K562 (cell line): ENCODE measurements at regions not wholly inside any gene's neighbourhood (a gene's known extent, or its start where the extent isn't known, plus 50 kb on each side); places are given as distances from the start of the nearest gene placed in this dataset.

Source experiments
- CEBPB ChIP-seq: fragments of 450-650 bp; IDR thresholded peaks from 2 replicates; pipeline ENCODE4 v1.6.1; 2016; ENCODE audit warnings: missing genetic modification characterization, missing compliant biosample characterization
- CEBPG ChIP-seq, 3 experiments: fragments of 200-800 bp in 1 of 3; sonication (Bioruptor generic) in 1 of 3; sonication (generic) in 1 of 3; formaldehyde crosslinking in 1 of 3; IDR thresholded peaks in 2 of 3; conservative IDR thresholded peaks in 1 of 3; 2 replicates each; pipeline versions ENCODE4 v1.6.1 to v1.8.0; 2016 to 2022; ENCODE audit warnings: missing compliant biosample characterization in 2 of 3, missing genetic modification characterization in 2 of 3, mild to moderate bottlenecking in 1 of 3, missing genetic modification reagents in 1 of 3
- CEBPZ ChIP-seq: fragments of 150-350 bp; IDR thresholded peaks from 2 replicates; pipeline ENCODE4 v1.6.1; 2014; ENCODE audit warnings: low read depth, mild to moderate bottlenecking, low read length, borderline replicate concordance
- CHD2 ChIP-seq: IDR thresholded peaks from 2 replicates; pipeline ENCODE4 v1.6.1; 2011; ENCODE audit warnings: low read depth, low read length
- ETV6 ChIP-seq, 3 experiments: fragments of 150-350 bp in 1 of 3; sonication (generic) in 1 of 3; formaldehyde crosslinking in 1 of 3; IDR thresholded peaks; 2 replicates each; pipeline versions ENCODE4 v1.6.1 to v1.8.0; 2014 to 2022; ENCODE audit warnings: borderline replicate concordance in 2 of 3, low read depth in 2 of 3, antibody characterized with exemption in 1 of 3, low read length in 1 of 3, mild to moderate bottlenecking in 1 of 3, missing genetic modification reagents in 1 of 3
- FOXM1 ChIP-seq, 2 experiments: fragments of 450-650 bp in 1 of 2; sonication (generic) in 1 of 2; formaldehyde crosslinking in 1 of 2; IDR thresholded peaks; 2 replicates each; pipeline versions ENCODE4 v1.6.1 to v1.9.0; 2017 to 2022; ENCODE audit warnings: low read depth in 2 of 2, mild to moderate bottlenecking in 2 of 2, missing genetic modification reagents in 1 of 2, moderate library complexity in 1 of 2
- NFIX ChIP-seq: fragments of 250-450 bp; sonication (Bioruptor Pico); IDR thresholded peaks from 2 replicates; pipeline ENCODE4 v1.4.0; 2020; ENCODE audit warnings: low read depth, mild to moderate bottlenecking, moderate library complexity
- SRSF1 ChIP-seq: fragments of 200-400 bp; formaldehyde crosslinking; IDR thresholded peaks from 2 replicates; pipeline ENCODE4 v1.6.1; 2017; ENCODE audit warnings: mild to moderate bottlenecking, low read depth, low read length, moderate library complexity
- THRB ChIP-seq: fragments of 450-650 bp; formaldehyde crosslinking; conservative IDR thresholded peaks from 2 replicates; pipeline ENCODE4 v1.4.0; 2022; ENCODE audit warnings: mild to moderate bottlenecking, missing genetic modification characterization
- ZNF232 ChIP-seq: sonication (generic); formaldehyde crosslinking; IDR thresholded peaks from 2 replicates; pipeline ENCODE4 v1.8.0; 2022; ENCODE audit warnings: mild to moderate bottlenecking, missing genetic modification reagents
- ZNF830 ChIP-seq: fragments of 250-450 bp; sonication (Bioruptor Pico); IDR thresholded peaks from 2 replicates; pipeline ENCODE4 v1.5.0; 2021; ENCODE audit warnings: mild to moderate bottlenecking

DNA sequence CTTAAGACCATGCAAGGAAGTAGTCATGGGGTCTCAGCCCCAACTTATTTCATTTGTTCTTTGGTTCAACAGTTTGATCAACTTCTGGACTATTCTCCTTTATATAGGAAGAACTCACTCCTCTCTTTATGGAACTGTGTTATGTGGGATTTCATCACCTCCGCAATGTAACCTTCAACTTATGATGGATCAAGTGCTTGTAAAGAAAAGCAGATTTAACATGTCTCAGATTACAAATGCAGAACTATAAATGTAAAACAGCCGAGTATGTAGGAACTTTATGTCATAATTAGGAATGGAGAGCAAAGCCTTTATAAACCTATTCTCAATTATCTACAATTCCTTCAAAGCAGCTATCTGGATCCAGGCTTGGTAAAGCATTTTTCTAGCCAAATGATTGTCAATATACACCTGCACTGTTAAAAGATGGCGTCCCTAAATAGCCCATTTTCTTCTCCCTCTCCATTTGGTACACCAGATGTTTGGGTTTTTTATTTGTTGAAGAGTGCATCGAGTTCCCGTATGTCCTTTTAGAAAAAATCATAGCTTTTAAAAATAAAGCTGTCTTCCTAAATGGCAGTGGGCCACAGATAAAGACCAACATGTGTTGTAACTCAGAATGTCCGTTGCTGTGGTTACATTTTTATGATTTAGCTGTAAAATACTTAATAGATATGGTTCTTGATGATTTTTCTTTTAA, 985.1 kb upstream of the SLC35B3 start (continued):
- TF ChIP-seq CEBPZ, result no peak
- no peak for TF ChIP-seq CEBPB (tag)
- TF ChIP-seq ZNF232 (CRISPR knock-in tag), result no peak
- TF ChIP-seq NFIX (CRISPR knock-in tag), result no peak
- no peak for TF ChIP-seq THRB (CRISPR knock-in tag)
- TF ChIP-seq ETV6 (IDR thresholded peaks at IDR 0.05; ENCODE audit: borderline replicate concordance in 1 of 2, low read depth in 2 of 2, low read length in 1 of 2), result no peak
- no peak for TF ChIP-seq ETV6 (CRISPR knock-in tag; IDR thresholded peaks at IDR 0.05; ENCODE audit: borderline replicate concordance)
- no peak for TF ChIP-seq ZNF830 (CRISPR knock-in tag)
- no peak for TF ChIP-seq CHD2
- no peak for TF ChIP-seq CEBPG (CRISPR knock-in tag; IDR thresholded peaks at IDR 0.05)
- no peak for TF ChIP-seq CEBPG (tag; conservative IDR thresholded peaks at IDR 0.05 in 1 of 2, IDR thresholded peaks at IDR 0.05 in 1 of 2)
- TF ChIP-seq SRSF1, result no peak
- no peak for TF ChIP-seq FOXM1 (IDR thresholded peaks at IDR 0.05; ENCODE audit: low read depth)
- TF ChIP-seq FOXM1 (CRISPR knock-in tag; IDR thresholded peaks at IDR 0.05; ENCODE audit: low read depth), result no peak
